Subcutaneous abdominal adipose tissue (tissue), 5 donors: ENCODE measurements at regions not wholly inside any gene's neighbourhood (a gene's known extent, or its start where the extent isn't known, plus 50 kb on each side); places are given as distances from the start of the nearest gene placed in this dataset.
A peak's percentile ranks its signal among the peaks of the same experiment; 100 is the strongest.
"Not testable (repeated sequence)": the region's sequence is repeated elsewhere in the genome, so short reads cannot be mapped to it uniquely, and the experiment has no call there.

Experiments
- H3K27ac ChIP-seq: one replicate; pipeline ENCODE4 v1.7.0; 2013; ENCODE audit warnings: low read depth, mild to moderate bottlenecking, inconsistent platforms, low read length, moderate library complexity
- H3K27me3 ChIP-seq, 5 donors: one replicate each; pipeline ENCODE4 v1.7.0; 2013; ENCODE audit warnings: low read length in 5 of 5, inconsistent platforms in 1 of 5; ENCODE audit not compliant: control insufficient read depth in 5 of 5, insufficient read depth in 4 of 5
- H3K36me3 ChIP-seq, 5 donors: one replicate each; pipeline ENCODE4 v1.7.0; 2013; ENCODE audit warnings: low read length in 5 of 5; ENCODE audit not compliant: control insufficient read depth in 5 of 5, insufficient read depth in 5 of 5
- H3K4me1 ChIP-seq, 5 donors: one replicate each; pipeline ENCODE4 v1.7.0; 2013; ENCODE audit warnings: low read length in 5 of 5, mild to moderate bottlenecking in 3 of 5, moderate library complexity in 1 of 5; ENCODE audit not compliant: control insufficient read depth in 5 of 5, insufficient read depth in 5 of 5
- H3K4me3 ChIP-seq, 5 donors: one replicate each; pipeline ENCODE4 v1.7.0; 2013; ENCODE audit warnings: low read length in 5 of 5, low read depth in 1 of 5
- H3K9ac ChIP-seq, 5 donors: one replicate each; pipeline ENCODE4 v1.7.0; 2013; ENCODE audit warnings: low read length in 5 of 5, mild to moderate bottlenecking in 4 of 5, moderate library complexity in 3 of 5
- H3K9me3 ChIP-seq, 5 donors: one replicate each; pipeline ENCODE4 v1.7.0; 2013; ENCODE audit warnings: low read length in 5 of 5; ENCODE audit not compliant: control insufficient read depth in 5 of 5
- donor health status: healthy.
- donor health status: healthy.
- donor health status: healthy.
- donor health status: healthy.
- donor health status: healthy.

- H3K9me3 ChIP-seq: peaks cover 0 to 9% (median 5%) of the 10 kb centered on the region in 5 donors
- no peak overlapping the region for H3K4me3 ChIP-seq
- no peak overlapping the region for H3K9ac ChIP-seq
- H3K36me3 ChIP-seq: no peaks in the 10 kb centered on the region
- no peak overlapping the region for H3K27ac ChIP-seq
- H3K27me3 ChIP-seq: no peaks in the 10 kb centered on the region
- H3K4me1 ChIP-seq: no peaks in the 10 kb centered on the region
These were observed 159.1 kb downstream of the THBS2 start for GRCh38 chr6:169094552-169094950.

- Histone ChIP-seq H3K9me3 (peaks cover 0 to 9% (median 5%) of the 10 kb centered on the region in 5 donors), H3K4me3 (no peak overlapping the region), H3K36me3 (no peaks in the 10 kb centered on the region), H3K4me1 (no peaks in the 10 kb centered on the region), H3K27me3 (no peaks in the 10 kb centered on the region), H3K27ac (no peak overlapping the region), H3K9ac (no peak overlapping the region)
These were observed 159.7 kb downstream of the THBS2 start for GRCh38 chr6:169093770-169094551.

- no peak overlapping the region for H3K4me3 ChIP-seq
- H3K9ac ChIP-seq: no peak overlapping the region
- no peaks in the 10 kb centered on the region for H3K27me3 ChIP-seq
- peaks cover 0 to 9% (median 5%) of the 10 kb centered on the region in 5 donors for H3K9me3 ChIP-seq
- H3K27ac ChIP-seq: no peak overlapping the region
- no peaks in the 10 kb centered on the region for H3K36me3 ChIP-seq
- H3K4me1 ChIP-seq: no peaks in the 10 kb centered on the region
These were observed 160.5 kb downstream of the THBS2 start for GRCh38 chr6:169093066-169093723.

GRCh38 chr6:169092375-169092774 is 161.3 kb downstream of the THBS2 start:
- Histone ChIP-seq H3K4me1 (no peaks in the 10 kb centered on the region), H3K36me3 (no peaks in the 10 kb centered on the region), H3K9me3 (peaks cover 0 to 9% (median 5%) of the 10 kb centered on the region in 5 donors), H3K9ac (no peak overlapping the region), H3K27me3 (no peaks in the 10 kb centered on the region), H3K4me3 (no peak overlapping the region), H3K27ac (no peak overlapping the region)

DNA sequence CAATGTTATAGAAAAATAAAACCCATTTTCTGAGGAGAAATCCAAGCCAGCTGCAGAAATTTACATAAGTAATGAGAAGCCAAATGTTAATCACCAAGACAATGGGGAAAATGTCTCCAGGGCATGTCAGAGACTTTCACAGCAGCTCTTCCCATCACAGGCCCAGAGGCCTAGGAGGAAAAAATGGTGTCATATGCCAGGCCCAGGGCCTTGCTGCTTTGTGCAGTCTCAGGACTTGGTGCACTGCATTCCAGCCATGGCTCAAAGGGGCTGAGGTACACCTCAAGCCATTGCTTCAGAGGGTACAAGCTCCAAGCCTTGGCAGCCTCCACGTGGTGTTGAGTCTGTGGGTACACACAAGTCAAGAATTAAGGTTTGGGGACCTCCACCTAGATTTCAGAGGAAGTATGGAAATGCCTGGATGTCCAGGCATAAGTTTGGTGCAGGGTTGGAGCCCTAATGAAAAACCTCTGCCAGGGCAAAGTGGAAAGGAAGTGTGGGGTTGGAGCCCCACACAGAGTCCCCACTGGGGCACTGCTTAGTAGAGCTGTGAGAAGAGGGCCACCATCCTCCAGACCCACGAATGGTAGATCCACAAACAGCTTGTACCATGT is 163.0 kb downstream of the THBS2 start:
- not testable (repeated sequence) for H3K9me3 ChIP-seq, H3K27ac ChIP-seq, H3K27me3 ChIP-seq, H3K36me3 ChIP-seq, H3K9ac ChIP-seq, H3K4me1 ChIP-seq
- H3K4me3 ChIP-seq: peak overlapping the region in 1 of 5 donors; percentile 6

- H3K27me3 ChIP-seq: no peaks in the 10 kb centered on the region
These were observed 164.9 kb downstream of the THBS2 start for GRCh38 chr6:169088762-169089161.

DNA sequence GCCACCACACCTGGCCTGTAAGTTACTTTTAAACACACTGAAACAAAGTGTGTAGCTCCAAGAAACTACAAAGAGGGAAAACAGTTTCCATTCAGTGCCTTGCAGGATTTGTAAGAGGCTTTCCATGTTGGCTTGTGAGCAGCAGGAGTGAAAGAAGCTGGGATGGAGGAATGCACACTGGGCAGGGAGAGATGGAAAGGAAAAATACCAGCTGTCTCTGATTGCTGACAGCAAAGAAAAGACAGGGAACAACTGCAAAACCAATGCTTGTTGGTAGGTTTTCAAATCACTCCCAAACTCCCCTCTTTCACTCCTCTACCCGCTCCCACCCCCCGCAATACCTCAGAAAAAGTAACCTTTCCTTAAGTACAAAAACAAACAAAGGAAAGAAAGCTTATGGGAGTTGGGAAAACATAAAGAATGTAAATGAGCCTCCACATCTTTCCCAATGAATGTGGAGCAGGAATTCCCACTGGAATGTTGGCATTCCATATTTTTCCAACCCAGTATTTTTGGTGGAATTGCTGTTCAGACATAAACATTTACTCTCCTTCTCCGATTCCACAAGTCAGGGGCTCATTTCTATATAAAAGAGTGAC is 166.1 kb downstream of the THBS2 start:
- Histone ChIP-seq H3K4me1 (peaks cover 0 to 11% (median 0%) of the 10 kb centered on the region in 5 donors), H3K4me3 (no peak overlapping the region), H3K9me3 (peaks cover 0 to 13% (median 10%) of the 10 kb centered on the region in 5 donors), H3K36me3 (no peaks in the 10 kb centered on the region), H3K27ac (no peak overlapping the region), H3K9ac (no peak overlapping the region), H3K27me3 (no peaks in the 10 kb centered on the region)

More at GRCh38 chr6:169088762-169089161, 164.9 kb downstream of the THBS2 start:
- Histone ChIP-seq H3K4me3 (no peak overlapping the region), H3K36me3 (no peaks in the 10 kb centered on the region), H3K27ac (no peak overlapping the region), H3K9ac (no peak overlapping the region), H3K9me3 (peaks cover 0 to 9% (median 5%) of the 10 kb centered on the region in 5 donors), H3K4me1 (peaks cover 0 to 11% (median 0%) of the 10 kb centered on the region in 5 donors)

GRCh38 chr6:169086616-169087015 is 167.0 kb downstream of the THBS2 start:
- not testable (repeated sequence) for H3K9ac ChIP-seq

DNA sequence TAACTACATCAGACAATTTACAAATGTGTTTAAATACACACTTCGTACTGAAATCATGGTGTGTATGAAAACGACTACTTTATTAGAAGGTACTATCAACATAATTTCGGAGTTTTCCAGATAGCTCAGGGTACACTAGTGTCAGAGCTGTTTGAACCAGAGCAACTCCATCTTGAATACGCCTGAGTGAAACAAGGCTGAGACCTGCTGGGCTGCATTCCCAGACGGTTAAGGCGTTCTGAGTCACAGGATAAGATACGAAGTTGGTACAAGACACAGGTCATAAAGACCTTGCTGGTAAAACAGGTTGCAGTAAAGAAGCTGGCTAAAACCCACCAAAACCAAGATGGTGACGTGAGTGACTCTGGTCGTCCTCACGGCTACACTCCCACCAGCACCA is 167.6 kb downstream of the THBS2 start:
- H3K27ac ChIP-seq: peak overlapping the region; percentile 3
- peaks cover 0 to 13% (median 10%) of the 10 kb centered on the region in 5 donors for H3K9me3 ChIP-seq
- no peaks in the 10 kb centered on the region for H3K36me3 ChIP-seq
- H3K9ac ChIP-seq: no peak overlapping the region
- H3K27me3 ChIP-seq: no peaks in the 10 kb centered on the region
- peaks cover 0 to 11% (median 0%) of the 10 kb centered on the region in 5 donors for H3K4me1 ChIP-seq
- no peak overlapping the region for H3K4me3 ChIP-seq

More at GRCh38 chr6:169086616-169087015, 167.0 kb downstream of the THBS2 start:
- not testable (repeated sequence) for H3K4me3 ChIP-seq, H3K27me3 ChIP-seq, H3K27ac ChIP-seq, H3K36me3 ChIP-seq
- H3K9me3 ChIP-seq: peaks cover 0 to 13% (median 10%) of the 10 kb centered on the region in 5 donors
- H3K4me1 ChIP-seq: peaks cover 0 to 11% (median 0%) of the 10 kb centered on the region in 5 donors
